Stimulated activated naive CD4-positive, alpha-beta T cell treated with Interleukin-2 at 50 U/mL for 16 hours (primary cell): ENCODE measurements at regions not wholly inside any gene's neighbourhood (a gene's known extent, or its start where the extent isn't known, plus 50 kb on each side); places are given as distances from the start of the nearest gene placed in this dataset.

ENCODE experiments used
- DNase-seq: peaks from one replicate; lab custom pipeline; 2025; lab: John Stamatoyannopoulos, UW

- no peak for DNase-seq
These were observed 58.6 kb downstream of the PHETA1 start for GRCh38 chr12:111310076-111310870.

GRCh38 chr12:111309584-111309983 is 59.3 kb downstream of the PHETA1 start:
- DNase-seq: no peak

GRCh38 chr12:111308473-111308872 is 60.4 kb downstream of the PHETA1 start:
- no peak for DNase-seq

- DNase-seq: no peak
These were observed 64.2 kb downstream of the PHETA1 start for GRCh38 chr12:111304642-111305071.

- DNase-seq: no peak
These were observed 65.4 kb downstream of the PHETA1 start for GRCh38 chr12:111303531-111303930.

GRCh38 chr12:111298582-111299436 is 70.1 kb downstream of the PHETA1 start:
- DNase-seq: peak; percentile 1

- DNase-seq: no peak
These were observed 71.0 kb downstream of the PHETA1 start for GRCh38 chr12:111297703-111298426.

GRCh38 chr12:111296906-111297463 is 71.9 kb downstream of the PHETA1 start:
- DNase-seq: no peak

GRCh38 chr12:111295176-111295575 is 73.7 kb downstream of the PHETA1 start:
- no peak for DNase-seq

GRCh38 chr12:111293266-111294009 is 75.5 kb downstream of the PHETA1 start:
- DNase-seq: no peak

- DNase-seq: no peak
These were observed 77.5 kb downstream of the PHETA1 start for GRCh38 chr12:111291357-111291756.

- DNase-seq: no peak
These were observed 80.1 kb downstream of the PHETA1 start for GRCh38 chr12:111288771-111289170.

GRCh38 chr12:111287125-111287900 is 81.6 kb downstream of the PHETA1 start:
- DNase-seq: no peak

GRCh38 chr12:111285200-111285599 is 83.7 kb downstream of the PHETA1 start:
- DNase-seq: no peak

- DNase-seq: no peak
These were observed 84.2 kb downstream of the PHETA1 start for GRCh38 chr12:111284709-111285108.

- DNase-seq: no peak
These were observed 84.9 kb downstream of the PHETA1 start for GRCh38 chr12:111283966-111284365.

GRCh38 chr12:111283521-111283920 is 85.4 kb downstream of the PHETA1 start:
- DNase-seq: no peak

- DNase-seq: no peak
These were observed 91.3 kb downstream of the PHETA1 start for GRCh38 chr12:111277570-111277969.

- DNase-seq: no peak
These were observed 92.7 kb downstream of the PHETA1 start for GRCh38 chr12:111276146-111276545.

GRCh38 chr12:111275308-111275707 is 93.6 kb downstream of the PHETA1 start:
- no peak for DNase-seq

- no peak for DNase-seq
These were observed 94.1 kb downstream of the PHETA1 start for GRCh38 chr12:111274777-111275176.
